ENCODE measurements at regions not wholly inside any gene's neighbourhood (a gene's known extent, or its start where the extent isn't known, plus 50 kb on each side); places are given as distances from the start of the nearest gene placed in this dataset.

DNA sequence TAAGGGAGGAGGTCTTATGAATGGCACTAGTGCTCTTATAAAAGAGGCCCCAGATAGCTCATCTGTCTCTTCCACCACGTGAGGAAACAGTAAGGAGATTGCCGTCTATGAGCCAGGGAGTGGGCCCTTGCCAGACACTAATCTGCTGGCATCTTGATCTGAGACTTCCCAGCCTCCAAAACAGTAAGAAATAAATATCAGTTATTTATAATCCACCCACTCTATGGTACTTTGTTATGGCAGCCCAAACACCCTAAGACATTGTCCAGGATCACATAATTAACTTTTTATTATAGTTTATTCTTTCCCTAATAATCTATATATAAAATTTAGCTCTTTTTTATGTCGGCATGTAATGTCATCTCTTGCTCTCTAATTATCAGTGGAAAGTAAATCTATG lies 144.0 kb upstream of the IRF2BP2 start:
- FAIRE-seq (no peak), DNase-seq (ENCODE audit: insufficient read length, low spot score) (no peak)
- TF ChIP-seq PAX5 (IDR thresholded peaks at IDR 0.05; ENCODE audit: insufficient read depth, low read length, severe bottlenecking): no peak
- TF ChIP-seq POU2F2 (IDR thresholded peaks at IDR 0.05; ENCODE audit: low read depth, low read length): no peak
- no peak for TF ChIP-seq TAF1 (IDR thresholded peaks at IDR 0.05; ENCODE audit: low read depth, low read length)
- TF ChIP-seq POLR2AphosphoS5 (IDR thresholded peaks at IDR 0.05; ENCODE audit: low read depth, low read length): no peak
- TF ChIP-seq SPI1 (IDR thresholded peaks at IDR 0.05; ENCODE audit: low read depth, low read length): no peak
- no peak for TF ChIP-seq POLR2A (IDR thresholded peaks at IDR 0.05; ENCODE audit: low read depth, low read length)

DNA sequence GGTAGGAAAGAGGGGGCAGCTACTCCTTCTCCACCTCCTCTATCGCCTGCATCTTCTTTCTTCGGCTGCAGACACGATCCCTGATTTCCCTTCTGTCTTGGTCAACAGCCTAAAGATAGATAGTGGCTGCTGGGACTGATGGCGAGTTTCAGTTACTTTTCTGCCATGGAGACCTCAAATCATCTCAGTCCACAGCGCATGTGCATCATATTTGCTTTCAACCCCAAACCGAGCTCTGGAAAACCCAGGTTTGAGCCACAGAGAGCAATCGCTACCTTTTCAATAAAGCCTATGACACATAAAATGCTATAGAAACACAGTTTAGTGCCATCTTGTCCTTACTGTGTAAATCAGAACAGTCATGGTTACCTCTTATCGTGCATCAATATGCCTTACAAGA lies 142.9 kb upstream of the IRF2BP2 start:
- no peak for TF ChIP-seq POLR2A (IDR thresholded peaks at IDR 0.05; ENCODE audit: low read depth, low read length)
- no peak for TF ChIP-seq POLR2AphosphoS5 (IDR thresholded peaks at IDR 0.05; ENCODE audit: low read depth, low read length)
- TF ChIP-seq TAF1 (IDR thresholded peaks at IDR 0.05; ENCODE audit: low read depth, low read length): no peak
- TF ChIP-seq POU2F2 (IDR thresholded peaks at IDR 0.05; ENCODE audit: low read depth, low read length): no peak
- TF ChIP-seq SPI1 (IDR thresholded peaks at IDR 0.05; ENCODE audit: low read depth, low read length): no peak
- TF ChIP-seq PAX5 (IDR thresholded peaks at IDR 0.05; ENCODE audit: insufficient read depth, low read length, severe bottlenecking): no peak
- no peak for FAIRE-seq
- no peak for DNase-seq (ENCODE audit: insufficient read length, low spot score)

DNA sequence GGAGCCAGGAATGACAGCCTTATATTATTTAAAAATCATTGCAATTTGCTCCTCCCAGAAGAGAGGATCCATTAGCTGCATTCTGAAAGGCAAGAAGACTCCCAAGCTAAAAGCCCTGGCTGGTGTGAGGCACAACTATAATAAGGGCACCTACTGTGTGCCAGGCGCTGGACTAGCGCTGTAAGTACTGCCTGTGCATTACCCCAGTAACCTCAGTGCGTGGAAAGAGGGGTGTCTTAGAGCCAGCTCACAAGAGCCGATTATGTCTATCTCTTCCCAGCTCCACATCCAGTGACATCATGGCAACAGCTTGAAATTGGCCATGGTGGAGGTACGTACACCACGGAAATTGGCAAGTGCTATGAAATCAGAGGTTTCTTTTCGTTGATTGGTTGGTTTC lies 141.7 kb upstream of the IRF2BP2 start:
- FAIRE-seq (no peak), DNase-seq (ENCODE audit: insufficient read length, low spot score) (no peak)
- TF ChIP-seq SPI1 (IDR thresholded peaks at IDR 0.05; ENCODE audit: low read depth, low read length) (no peak), POLR2A (IDR thresholded peaks at IDR 0.05; ENCODE audit: low read depth, low read length) (no peak), POLR2AphosphoS5 (IDR thresholded peaks at IDR 0.05; ENCODE audit: low read depth, low read length) (no peak), POU2F2 (IDR thresholded peaks at IDR 0.05; ENCODE audit: low read depth, low read length) (no peak), TAF1 (IDR thresholded peaks at IDR 0.05; ENCODE audit: low read depth, low read length) (no peak), PAX5 (IDR thresholded peaks at IDR 0.05; ENCODE audit: insufficient read depth, low read length, severe bottlenecking) (no peak)

DNA sequence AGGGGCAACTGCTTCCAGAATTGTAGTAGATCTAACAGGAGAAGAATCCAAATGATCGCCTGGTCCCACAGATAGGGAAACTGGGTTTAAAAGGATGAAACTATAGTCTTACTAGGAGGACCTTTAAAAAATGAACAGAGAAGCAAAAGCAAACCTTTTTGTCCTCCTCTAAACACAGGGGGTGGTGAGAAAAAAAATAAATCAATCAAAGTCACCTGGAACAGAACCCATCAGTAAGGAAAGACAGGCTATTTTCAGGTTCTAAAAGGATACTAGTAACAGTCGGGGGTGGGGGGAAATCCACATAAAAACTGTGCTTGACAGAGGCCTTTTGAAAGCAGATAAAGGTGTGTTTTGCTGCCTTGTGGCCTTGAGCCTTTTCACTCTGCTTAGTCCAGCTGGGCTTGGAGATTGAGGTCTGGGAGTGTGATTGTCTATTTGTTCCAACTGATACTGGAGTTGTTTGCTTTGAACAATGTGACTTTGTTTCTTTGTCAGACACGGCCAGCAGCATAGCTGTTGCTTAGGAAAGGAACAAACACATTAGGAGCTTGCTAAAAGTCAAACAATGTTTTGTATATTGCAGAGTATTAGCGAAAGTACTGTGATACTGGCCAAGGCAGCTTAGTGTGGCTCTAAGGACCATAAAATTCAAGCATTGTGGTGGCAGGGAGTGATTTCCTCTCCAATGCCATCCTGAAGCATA lies 141.1 kb upstream of the IRF2BP2 start:
- DNase-seq (ENCODE audit: insufficient read length, low spot score) (no peak), FAIRE-seq (no peak)
- TF ChIP-seq TAF1 (IDR thresholded peaks at IDR 0.05; ENCODE audit: low read depth, low read length) (no peak), SPI1 (IDR thresholded peaks at IDR 0.05; ENCODE audit: low read depth, low read length) (no peak), POU2F2 (IDR thresholded peaks at IDR 0.05; ENCODE audit: low read depth, low read length) (no peak), POLR2AphosphoS5 (IDR thresholded peaks at IDR 0.05; ENCODE audit: low read depth, low read length) (no peak), POLR2A (IDR thresholded peaks at IDR 0.05; ENCODE audit: low read depth, low read length) (no peak), PAX5 (IDR thresholded peaks at IDR 0.05; ENCODE audit: insufficient read depth, low read length, severe bottlenecking) (no peak)

DNA sequence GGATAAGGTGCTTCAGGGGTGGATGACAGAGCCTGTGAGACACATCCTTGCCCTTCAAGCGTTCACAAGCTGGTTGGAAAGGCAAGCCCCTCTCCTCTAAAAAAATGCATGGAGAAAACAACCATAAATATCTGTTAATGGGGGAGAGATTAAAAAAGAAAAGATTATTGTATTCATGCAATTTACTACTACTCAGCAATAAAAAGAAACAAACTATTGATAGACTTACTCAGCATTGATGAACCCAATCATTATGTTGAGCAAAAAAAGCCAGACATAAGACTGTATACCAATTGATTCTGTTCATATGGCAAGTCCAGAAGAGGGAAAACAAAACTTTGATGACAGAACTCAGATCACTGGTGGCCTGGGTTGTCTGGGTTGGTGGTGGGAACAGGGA lies 138.7 kb upstream of the IRF2BP2 start:
- no peak for DNase-seq (ENCODE audit: insufficient read length, low spot score)
- TF ChIP-seq SPI1 (IDR thresholded peaks at IDR 0.05; ENCODE audit: low read depth, low read length): no peak
- TF ChIP-seq POLR2A (IDR thresholded peaks at IDR 0.05; ENCODE audit: low read depth, low read length): no peak
- no peak for TF ChIP-seq POLR2AphosphoS5 (IDR thresholded peaks at IDR 0.05; ENCODE audit: low read depth, low read length)
- no peak for TF ChIP-seq TAF1 (IDR thresholded peaks at IDR 0.05; ENCODE audit: low read depth, low read length)
- no peak for TF ChIP-seq PAX5 (IDR thresholded peaks at IDR 0.05; ENCODE audit: insufficient read depth, low read length, severe bottlenecking)
- FAIRE-seq: no peak

DNA sequence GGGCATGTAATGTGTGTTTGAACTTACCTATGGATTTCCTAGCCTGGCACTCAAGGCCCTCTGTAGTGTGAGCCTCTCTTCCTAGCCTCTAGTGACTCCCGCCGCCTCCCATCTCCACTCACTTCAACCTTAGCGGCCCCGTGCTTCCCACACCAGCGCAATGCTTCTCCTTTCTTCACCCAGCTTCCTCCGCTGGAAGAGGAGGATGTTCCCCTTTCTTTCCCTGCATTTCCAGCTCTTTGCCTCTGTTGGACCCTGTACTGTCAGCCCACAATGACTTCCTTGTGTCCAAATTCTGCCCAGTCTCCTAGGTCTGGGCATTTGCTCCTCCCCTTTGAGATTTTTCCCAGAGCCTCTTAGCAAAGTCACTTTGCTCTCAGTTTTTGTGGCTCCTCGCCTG lies 138.1 kb upstream of the IRF2BP2 start:
- DNase-seq (ENCODE audit: insufficient read length, low spot score): no peak
- TF ChIP-seq SPI1 (IDR thresholded peaks at IDR 0.05; ENCODE audit: low read depth, low read length) (no peak), PAX5 (IDR thresholded peaks at IDR 0.05; ENCODE audit: insufficient read depth, low read length, severe bottlenecking) (no peak), TAF1 (IDR thresholded peaks at IDR 0.05; ENCODE audit: low read depth, low read length) (no peak), POLR2A (IDR thresholded peaks at IDR 0.05; ENCODE audit: low read depth, low read length) (no peak), POU2F2 (IDR thresholded peaks at IDR 0.05; ENCODE audit: low read depth, low read length) (no peak), POLR2AphosphoS5 (IDR thresholded peaks at IDR 0.05; ENCODE audit: low read depth, low read length) (no peak)
- FAIRE-seq: no peak

DNA sequence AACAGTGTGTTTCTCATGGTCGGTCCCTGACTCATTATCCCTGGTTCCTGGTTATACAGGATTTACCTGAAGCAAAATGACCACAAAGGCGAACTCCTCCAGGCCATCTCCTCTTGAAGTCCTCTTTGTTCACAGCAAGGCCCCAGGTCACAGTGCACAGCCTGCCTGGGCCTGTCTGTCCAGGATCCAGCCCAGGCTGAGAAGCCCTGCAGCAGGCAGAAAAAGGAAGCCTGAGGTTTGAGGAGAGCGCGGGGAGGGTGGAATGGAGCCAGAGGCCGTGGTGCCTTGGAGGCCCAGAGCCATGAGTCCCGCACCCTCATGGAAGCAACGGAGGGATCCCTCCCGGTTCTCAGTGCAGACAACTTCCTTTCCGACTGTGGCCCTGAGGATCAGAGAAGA lies 136.8 kb upstream of the IRF2BP2 start:
- no peak for TF ChIP-seq POLR2A (IDR thresholded peaks at IDR 0.05; ENCODE audit: low read depth, low read length)
- TF ChIP-seq PAX5 (IDR thresholded peaks at IDR 0.05; ENCODE audit: insufficient read depth, low read length, severe bottlenecking): no peak
- no peak for TF ChIP-seq TAF1 (IDR thresholded peaks at IDR 0.05; ENCODE audit: low read depth, low read length)
- TF ChIP-seq SPI1 (IDR thresholded peaks at IDR 0.05; ENCODE audit: low read depth, low read length): no peak
- TF ChIP-seq POU2F2 (IDR thresholded peaks at IDR 0.05; ENCODE audit: low read depth, low read length): no peak
- TF ChIP-seq POLR2AphosphoS5 (IDR thresholded peaks at IDR 0.05; ENCODE audit: low read depth, low read length): no peak
- FAIRE-seq (no peak), DNase-seq (ENCODE audit: insufficient read length, low spot score) (no peak)

DNA sequence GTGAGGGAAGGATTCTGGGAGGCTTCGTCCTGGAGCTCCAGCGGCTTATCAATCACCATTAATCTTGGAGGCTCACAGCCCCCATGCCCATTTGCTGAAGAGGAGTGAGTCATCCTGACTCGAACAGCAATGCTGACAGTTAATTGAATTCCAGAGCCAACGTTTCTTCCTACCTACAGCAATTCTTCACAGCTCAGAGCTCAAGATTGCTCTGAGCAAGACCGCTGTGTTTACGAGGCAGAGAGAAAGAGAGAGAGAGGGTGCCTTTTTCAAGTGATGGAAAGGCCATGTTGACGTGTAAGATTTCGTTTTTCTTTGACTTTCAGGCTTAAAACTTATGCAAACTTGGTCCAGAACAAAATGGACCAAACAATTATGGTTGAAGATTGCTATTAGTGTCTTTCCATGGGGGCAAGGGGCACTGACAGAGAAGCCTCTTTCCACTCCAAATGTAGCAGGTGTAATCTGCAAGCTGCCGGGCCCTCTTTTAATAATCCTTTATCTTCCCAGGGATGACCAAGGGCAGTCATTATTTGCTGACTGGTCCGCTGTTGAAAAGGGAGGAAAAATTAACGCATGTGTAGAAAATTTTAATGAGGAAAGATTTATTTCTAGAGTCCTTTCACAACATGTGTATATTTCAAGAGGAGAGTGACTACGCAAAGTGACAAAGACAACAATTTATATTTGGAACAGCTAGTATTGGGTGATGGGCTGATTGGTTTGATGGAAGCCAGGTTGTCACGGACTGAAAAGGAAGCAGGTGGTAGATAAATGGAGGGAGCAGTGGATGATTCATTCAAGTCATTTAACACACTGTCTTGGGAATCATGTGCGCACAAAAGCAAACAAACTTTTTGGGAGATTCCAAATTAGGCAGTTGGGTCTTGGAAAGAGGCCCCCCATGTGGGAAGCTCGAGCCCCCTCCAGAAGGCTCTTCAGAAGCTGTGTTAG lies 136.1 kb upstream of the IRF2BP2 start:
- no peak for DNase-seq (ENCODE audit: insufficient read length, low spot score)
- FAIRE-seq: no peak
- no peak for TF ChIP-seq POLR2A (IDR thresholded peaks at IDR 0.05; ENCODE audit: low read depth, low read length)
- no peak for TF ChIP-seq POLR2AphosphoS5 (IDR thresholded peaks at IDR 0.05; ENCODE audit: low read depth, low read length)
- no peak for TF ChIP-seq POU2F2 (IDR thresholded peaks at IDR 0.05; ENCODE audit: low read depth, low read length)
- no peak for TF ChIP-seq TAF1 (IDR thresholded peaks at IDR 0.05; ENCODE audit: low read depth, low read length)
- TF ChIP-seq SPI1 (IDR thresholded peaks at IDR 0.05; ENCODE audit: low read depth, low read length): no peak
- no peak for TF ChIP-seq PAX5 (IDR thresholded peaks at IDR 0.05; ENCODE audit: insufficient read depth, low read length, severe bottlenecking)

DNA sequence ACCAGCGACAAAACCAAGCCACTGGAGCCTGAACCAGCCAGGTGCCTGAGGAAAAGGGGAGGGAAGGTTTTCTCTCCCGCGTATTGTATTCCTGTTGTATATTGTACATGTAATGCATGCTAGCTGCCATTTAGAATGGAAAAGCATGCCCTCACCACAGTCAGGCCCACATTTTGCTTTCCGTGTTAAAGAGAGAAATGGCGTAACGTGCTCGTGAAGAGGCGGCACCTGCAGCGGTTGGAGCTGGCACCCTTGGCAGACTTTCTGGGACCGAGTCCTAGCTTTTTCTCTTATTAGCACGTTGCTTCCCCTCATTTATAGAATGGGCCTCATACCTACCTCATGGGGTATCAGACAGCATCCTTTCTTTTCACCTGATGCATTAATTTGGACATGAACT lies 135.3 kb upstream of the IRF2BP2 start:
- FAIRE-seq: no peak
- no peak for TF ChIP-seq TAF1 (IDR thresholded peaks at IDR 0.05; ENCODE audit: low read depth, low read length)
- no peak for TF ChIP-seq POLR2AphosphoS5 (IDR thresholded peaks at IDR 0.05; ENCODE audit: low read depth, low read length)
- no peak for TF ChIP-seq POU2F2 (IDR thresholded peaks at IDR 0.05; ENCODE audit: low read depth, low read length)
- no peak for TF ChIP-seq PAX5 (IDR thresholded peaks at IDR 0.05; ENCODE audit: insufficient read depth, low read length, severe bottlenecking)
- no peak for TF ChIP-seq SPI1 (IDR thresholded peaks at IDR 0.05; ENCODE audit: low read depth, low read length)
- no peak for TF ChIP-seq POLR2A (IDR thresholded peaks at IDR 0.05; ENCODE audit: low read depth, low read length)
- DNase-seq (ENCODE audit: insufficient read length, low spot score): no peak
